ENCODE measurements at regions not wholly inside any gene's neighbourhood (a gene's known extent, or its start where the extent isn't known, plus 50 kb on each side); places are given as distances from the start of the nearest gene placed in this dataset.
A peak's percentile ranks its signal among the peaks of the same experiment; 100 is the strongest.

GRCh38 chr6:71153755-71154325 is 134.8 kb upstream of the OGFRL1 start:
- DNase-seq (ENCODE audit: low spot score in 2 of 2): no peak
- Histone ChIP-seq H3K4me3 (no peak overlapping the region), H3K36me3 (replicated peaks) (no peaks in the 10 kb centered on the region), H3K4me1 (no peaks in the 10 kb centered on the region), H3K27me3 (ENCODE audit: low read depth) (0 out of 2 replicates have a peak, but pooled peaks cover 3% of the 10 kb centered on the region), H3K9me3 (no peaks in the 10 kb centered on the region)
- in situ Hi-C loops (cut with MboI; ENCODE audit: low sequenced_read_pairs): no loop called here

GRCh38 chr6:71157345-71157744 is 131.3 kb upstream of the OGFRL1 start:
- in situ Hi-C loops (cut with MboI; ENCODE audit: low sequenced_read_pairs): no loop called here

GRCh38 chr6:71164890-71165289 is 123.7 kb upstream of the OGFRL1 start:
- in situ Hi-C loops (cut with MboI; ENCODE audit: low sequenced_read_pairs): no loop called here
- Histone ChIP-seq H3K4me1 (no peaks in the 10 kb centered on the region), H3K4me3 (no peak overlapping the region), H3K9me3 (no peaks in the 10 kb centered on the region), H3K27me3 (ENCODE audit: low read depth) (no peaks in the 10 kb centered on the region), H3K36me3 (replicated peaks) (no peaks in the 10 kb centered on the region)
- DNase-seq (ENCODE audit: low spot score in 2 of 2): no peak

More at GRCh38 chr6:71157345-71157744, 131.3 kb upstream of the OGFRL1 start:
- H3K27me3 ChIP-seq (ENCODE audit: low read depth): 0 out of 2 replicates have a peak, but pooled peaks cover 3% of the 10 kb centered on the region
- DNase-seq (ENCODE audit: low spot score in 2 of 2): no peak
- no peaks in the 10 kb centered on the region for H3K9me3 ChIP-seq
- peaks cover 4% of the 10 kb centered on the region; the same call in 1 of the 2 replicates for H3K4me1 ChIP-seq
- H3K36me3 ChIP-seq (replicated peaks): no peaks in the 10 kb centered on the region
- H3K4me3 ChIP-seq: no peak overlapping the region

- DNase-seq (ENCODE audit: low spot score in 2 of 2): no peak
- H3K27me3 ChIP-seq (ENCODE audit: low read depth): 0 out of 2 replicates have a peak, but pooled peaks cover 3% of the 10 kb centered on the region
- in situ Hi-C loops (cut with MboI; ENCODE audit: low sequenced_read_pairs): no loop called here
- H3K4me3 ChIP-seq: no peak overlapping the region
- no peaks in the 10 kb centered on the region for H3K9me3 ChIP-seq
- H3K36me3 ChIP-seq (replicated peaks): no peaks in the 10 kb centered on the region
- H3K4me1 ChIP-seq: no peaks in the 10 kb centered on the region
Measured at GRCh38 chr6:71168233-71168765, 120.3 kb upstream of the OGFRL1 start.

GRCh38 chr6:71171497-71172070 is 117.0 kb upstream of the OGFRL1 start:
- Histone ChIP-seq H3K27me3 (ENCODE audit: low read depth) (0 out of 2 replicates have a peak, but pooled peaks cover 3% of the 10 kb centered on the region), H3K36me3 (replicated peaks) (no peaks in the 10 kb centered on the region), H3K9me3 (no peaks in the 10 kb centered on the region), H3K4me3 (no peak overlapping the region), H3K4me1 (no peaks in the 10 kb centered on the region)
- DNase-seq (ENCODE audit: low spot score in 2 of 2): no peak
- in situ Hi-C loops (cut with MboI; ENCODE audit: low sequenced_read_pairs): no loop called here

- H3K9me3 ChIP-seq: 0 out of 2 replicates have a peak, but pooled peaks cover 3% of the 10 kb centered on the region
- no peaks in the 10 kb centered on the region for H3K36me3 ChIP-seq (replicated peaks)
- no peak overlapping the region for H3K4me3 ChIP-seq
- H3K4me1 ChIP-seq: peaks cover 5% of the 10 kb centered on the region
- 0 out of 2 replicates have a peak, but pooled peaks cover 6% of the 10 kb centered on the region for H3K27me3 ChIP-seq (ENCODE audit: low read depth)
- DNase-seq (ENCODE audit: low spot score in 2 of 2): no peak
- in situ Hi-C loops (cut with MboI; ENCODE audit: low sequenced_read_pairs): no loop called here
Measured at GRCh38 chr6:71179249-71179885, 109.2 kb upstream of the OGFRL1 start.

- no peak for DNase-seq (ENCODE audit: low spot score in 2 of 2)
- in situ Hi-C loops (cut with MboI; ENCODE audit: low sequenced_read_pairs): no loop called here
- H3K4me1 ChIP-seq: peaks cover 5% of the 10 kb centered on the region
- H3K27me3 ChIP-seq (ENCODE audit: low read depth): 0 out of 2 replicates have a peak, but pooled peaks cover 6% of the 10 kb centered on the region
- H3K9me3 ChIP-seq: 0 out of 2 replicates have a peak, but pooled peaks cover 3% of the 10 kb centered on the region
- no peaks in the 10 kb centered on the region for H3K36me3 ChIP-seq (replicated peaks)
- H3K4me3 ChIP-seq: no peak overlapping the region
Measured at GRCh38 chr6:71181565-71181964, 107.0 kb upstream of the OGFRL1 start.

GRCh38 chr6:71187141-71187540 is 101.5 kb upstream of the OGFRL1 start:
- DNase-seq (ENCODE audit: low spot score in 2 of 2): no peak
- in situ Hi-C loops (cut with MboI; ENCODE audit: low sequenced_read_pairs): no loop called here

GRCh38 chr6:71190809-71191208 is 97.8 kb upstream of the OGFRL1 start:
- H3K4me1 ChIP-seq: peaks cover 8% of the 10 kb centered on the region; the same call in 1 of the 2 replicates
- in situ Hi-C loops (cut with MboI; ENCODE audit: low sequenced_read_pairs): no loop called here
- no peaks in the 10 kb centered on the region for H3K36me3 ChIP-seq (replicated peaks)
- H3K27me3 ChIP-seq (ENCODE audit: low read depth): no peaks in the 10 kb centered on the region
- H3K4me3 ChIP-seq: no peak overlapping the region
- peak in 1 of 2 experiments; percentile 51 for DNase-seq (ENCODE audit: low spot score in 2 of 2)
- H3K9me3 ChIP-seq: no peaks in the 10 kb centered on the region

More at GRCh38 chr6:71187141-71187540, 101.5 kb upstream of the OGFRL1 start:
- Histone ChIP-seq H3K9me3 (0 out of 2 replicates have a peak, but pooled peaks cover 3% of the 10 kb centered on the region), H3K4me1 (no peaks in the 10 kb centered on the region; the same call in 1 of the 2 replicates), H3K27me3 (ENCODE audit: low read depth) (0 out of 2 replicates have a peak, but pooled peaks cover 3% of the 10 kb centered on the region), H3K36me3 (replicated peaks) (no peaks in the 10 kb centered on the region), H3K4me3 (no peak overlapping the region)

GRCh38 chr6:71194724-71195123 is 93.9 kb upstream of the OGFRL1 start:
- Histone ChIP-seq H3K9me3 (no peaks in the 10 kb centered on the region), H3K36me3 (replicated peaks) (no peaks in the 10 kb centered on the region), H3K4me3 (no peak overlapping the region), H3K4me1 (peaks cover 23% of the 10 kb centered on the region), H3K27me3 (ENCODE audit: low read depth) (no peaks in the 10 kb centered on the region)
- DNase-seq (ENCODE audit: low spot score in 2 of 2): no peak
- in situ Hi-C loops (cut with MboI; ENCODE audit: low sequenced_read_pairs): no loop called here

- Histone ChIP-seq H3K27me3 (ENCODE audit: low read depth) (no peaks in the 10 kb centered on the region), H3K36me3 (replicated peaks) (no peaks in the 10 kb centered on the region), H3K4me1 (peaks cover 29% of the 10 kb centered on the region), H3K9me3 (no peaks in the 10 kb centered on the region), H3K4me3 (no peak overlapping the region)
- no peak for DNase-seq (ENCODE audit: low spot score in 2 of 2)
- in situ Hi-C loops (cut with MboI; ENCODE audit: low sequenced_read_pairs): no loop called here
Measured at GRCh38 chr6:71197267-71197666, 91.3 kb upstream of the OGFRL1 start.

GRCh38 chr6:71197780-71198179 is 90.8 kb upstream of the OGFRL1 start:
- Histone ChIP-seq H3K27me3 (ENCODE audit: low read depth) (no peaks in the 10 kb centered on the region), H3K4me3 (no peak overlapping the region), H3K4me1 (peaks cover 29% of the 10 kb centered on the region), H3K9me3 (no peaks in the 10 kb centered on the region), H3K36me3 (replicated peaks) (no peaks in the 10 kb centered on the region)
- no peak for DNase-seq (ENCODE audit: low spot score in 2 of 2)
- in situ Hi-C loops (cut with MboI; ENCODE audit: low sequenced_read_pairs): no loop called here

- H3K4me1 ChIP-seq: peaks cover 29% of the 10 kb centered on the region
- H3K27me3 ChIP-seq (ENCODE audit: low read depth): no peaks in the 10 kb centered on the region
- H3K4me3 ChIP-seq: no peak overlapping the region
- no peaks in the 10 kb centered on the region for H3K36me3 ChIP-seq (replicated peaks)
- DNase-seq (ENCODE audit: low spot score in 2 of 2): no peak
- in situ Hi-C loops (cut with MboI; ENCODE audit: low sequenced_read_pairs): no loop called here
- no peaks in the 10 kb centered on the region for H3K9me3 ChIP-seq
Measured at GRCh38 chr6:71198908-71199307, 89.7 kb upstream of the OGFRL1 start.

- Histone ChIP-seq H3K9me3 (no peaks in the 10 kb centered on the region), H3K4me1 (peaks cover 31% of the 10 kb centered on the region), H3K27me3 (ENCODE audit: low read depth) (no peaks in the 10 kb centered on the region), H3K36me3 (replicated peaks) (no peaks in the 10 kb centered on the region), H3K4me3 (no peak overlapping the region)
- in situ Hi-C loops (cut with MboI; ENCODE audit: low sequenced_read_pairs): loop anchor here (10.0 kb wide), 1 partner anchor 145 kb away; no protein-coding TSS in a partner anchor
- DNase-seq (ENCODE audit: low spot score in 2 of 2): peak; percentile 86 to 92
Measured at GRCh38 chr6:71199736-71200135, 88.9 kb upstream of the OGFRL1 start.
